Heart left ventricle (tissue), 13 donors: ENCODE measurements at regions not wholly inside any gene's neighbourhood (a gene's known extent, or its start where the extent isn't known, plus 50 kb on each side); places are given as distances from the start of the nearest gene placed in this dataset.

Source experiments
- POLR2A ChIP-seq, 2 donors: fragments of 450-650 bp; IDR thresholded peaks; one replicate each; pipeline ENCODE4 v1.6.1; 2017; ENCODE audit warnings: antibody characterized with exemption in 2 of 2, mild to moderate bottlenecking in 2 of 2, moderate library complexity in 2 of 2
- TF ChIP-seq, protein P1 (sequence below), 12 donors: fragments of 200-600 bp; sonication (generic) in 4 of 12; IDR thresholded peaks; one replicate each; pipeline versions ENCODE4 v1.5.0 to v1.8.0; 2018 to 2022; ENCODE audit warnings: antibody characterized with exemption in 12 of 12, mild to moderate bottlenecking in 5 of 12
- donor health status: ischemic (EF 13 %, LVEDD 7.1; RV severe dilation, severe dysfunction).
- donor health status: DM: no; HTN: yes; CAD: no.
- donor health status: DM: no; HTN: no; CAD: no.
- donor health status: ischemic (EF 25% LVEDD 6.9; RV normal size, moderate dysfunction).
- donor health status: ischemic (EF 25% LVEDD 5.7; RV mildly dilated, moderate dysfunction).
- donor health status: ischemic (EF 35%, LVEDD 5.7; RV mildly dilated, moderate dysfunction).
- donor health status: nonischemic (EF 11% LVEDD 7.7; RV severe dilation, severe dysfunction).
- donor health status: DM: yes; HTN: yes; CAD: no.
- donor health status: PGD.
- donor health status: ischemic (EF 29% LVEDD 5.4; RV normal size, mild dysfunction).
- donor health status: nonischemic (EF 23%, LVEDD 6.1; RV moderate dilation, normal function).

DNA sequence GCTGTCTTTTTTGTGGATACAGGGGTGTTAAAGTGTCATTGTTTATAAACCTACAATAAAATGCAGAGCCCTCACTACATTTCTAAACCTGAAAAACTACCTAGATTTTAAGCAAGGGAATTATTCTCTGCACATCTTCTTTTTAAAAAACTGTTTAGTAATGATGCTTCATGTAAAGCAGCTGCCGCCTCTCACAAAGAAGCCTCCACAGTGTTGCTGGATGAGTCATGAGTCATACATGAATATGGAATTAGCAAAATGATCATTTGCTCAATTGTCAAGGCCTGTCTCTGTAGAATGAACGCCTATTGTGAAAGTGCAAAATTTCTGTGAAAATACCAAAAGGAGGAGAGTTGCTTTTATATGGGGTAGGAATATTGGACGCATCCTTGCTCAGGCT, 259.5 kb upstream of the CHRM3 start:
- no peak for TF ChIP-seq POLR2A (IDR thresholded peaks at IDR 0.05)
- TF ChIP-seq, protein P1, sequence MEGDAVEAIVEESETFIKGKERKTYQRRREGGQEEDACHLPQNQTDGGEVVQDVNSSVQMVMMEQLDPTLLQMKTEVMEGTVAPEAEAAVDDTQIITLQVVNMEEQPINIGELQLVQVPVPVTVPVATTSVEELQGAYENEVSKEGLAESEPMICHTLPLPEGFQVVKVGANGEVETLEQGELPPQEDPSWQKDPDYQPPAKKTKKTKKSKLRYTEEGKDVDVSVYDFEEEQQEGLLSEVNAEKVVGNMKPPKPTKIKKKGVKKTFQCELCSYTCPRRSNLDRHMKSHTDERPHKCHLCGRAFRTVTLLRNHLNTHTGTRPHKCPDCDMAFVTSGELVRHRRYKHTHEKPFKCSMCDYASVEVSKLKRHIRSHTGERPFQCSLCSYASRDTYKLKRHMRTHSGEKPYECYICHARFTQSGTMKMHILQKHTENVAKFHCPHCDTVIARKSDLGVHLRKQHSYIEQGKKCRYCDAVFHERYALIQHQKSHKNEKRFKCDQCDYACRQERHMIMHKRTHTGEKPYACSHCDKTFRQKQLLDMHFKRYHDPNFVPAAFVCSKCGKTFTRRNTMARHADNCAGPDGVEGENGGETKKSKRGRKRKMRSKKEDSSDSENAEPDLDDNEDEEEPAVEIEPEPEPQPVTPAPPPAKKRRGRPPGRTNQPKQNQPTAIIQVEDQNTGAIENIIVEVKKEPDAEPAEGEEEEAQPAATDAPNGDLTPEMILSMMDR (IDR thresholded peaks at IDR 0.05) = no peak
